Activated CD4-positive, alpha-beta T cell treated with anti-CD3 and anti-CD28 coated beads, Interleukin-2, amount 50 U/mL, for 16 hours (primary cell): ENCODE measurements at regions not wholly inside any gene's neighbourhood (a gene's known extent, or its start where the extent isn't known, plus 50 kb on each side); places are given as distances from the start of the nearest gene placed in this dataset.
"Not testable (repeated sequence)": the region's sequence is repeated elsewhere in the genome, so short reads cannot be mapped to it uniquely, and the experiment has no call there.

Experiments
- DNase-seq: peaks from one replicate; pipeline ENCODE4 v3.0.0-alpha.2; 2020

DNA sequence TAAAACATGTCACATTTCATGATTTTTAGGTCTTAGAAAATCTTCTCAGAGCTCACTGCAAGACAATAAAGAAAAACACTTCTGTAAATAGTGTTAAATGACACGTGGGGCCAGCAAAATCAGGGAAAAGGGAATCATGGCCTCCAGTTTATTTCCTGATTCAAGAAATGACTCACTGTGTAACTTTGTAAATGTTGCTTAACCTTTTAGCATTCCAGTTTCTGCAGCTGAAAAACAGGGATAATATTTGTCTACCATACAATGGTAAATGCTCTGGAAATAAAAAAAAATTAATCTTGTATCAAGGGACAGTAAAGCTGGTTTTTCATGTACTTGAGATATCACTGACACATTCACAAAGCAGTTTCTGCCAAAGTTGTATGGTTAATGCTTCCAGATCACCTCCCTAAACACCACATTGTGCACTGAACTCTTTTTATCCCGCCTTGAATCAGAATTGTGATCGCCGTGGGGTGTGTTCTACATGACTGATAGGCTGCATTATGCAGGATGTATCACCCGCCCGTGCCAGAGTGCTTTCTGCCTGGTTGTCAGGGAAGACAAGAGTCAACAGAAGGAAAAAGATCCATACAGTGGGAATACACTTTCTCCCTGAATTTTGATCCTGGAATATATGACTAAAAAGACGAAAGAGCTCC is 238.8 kb downstream of the IKZF2 start:
- DNase-seq: no peak

DNA sequence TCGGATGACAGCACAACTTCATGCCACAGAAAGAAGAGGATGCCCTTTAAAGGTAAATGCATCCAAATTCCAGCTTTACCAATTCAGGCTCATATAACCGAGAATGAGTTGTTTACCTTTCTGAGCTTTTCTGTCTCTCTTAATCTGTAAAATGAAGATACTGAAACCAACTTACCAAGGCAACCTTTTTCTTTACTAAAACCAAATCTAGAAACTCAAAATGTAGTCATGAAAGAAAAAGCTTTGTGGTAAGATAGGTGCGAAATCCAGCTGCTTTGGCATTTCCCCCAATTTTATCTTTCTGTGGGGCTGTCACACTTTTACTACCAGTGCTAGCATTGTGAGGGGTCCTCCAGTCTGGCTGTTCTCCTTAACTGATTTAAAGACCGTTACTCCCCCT is 240.4 kb downstream of the IKZF2 start:
- DNase-seq: peak; percentile 2

DNA sequence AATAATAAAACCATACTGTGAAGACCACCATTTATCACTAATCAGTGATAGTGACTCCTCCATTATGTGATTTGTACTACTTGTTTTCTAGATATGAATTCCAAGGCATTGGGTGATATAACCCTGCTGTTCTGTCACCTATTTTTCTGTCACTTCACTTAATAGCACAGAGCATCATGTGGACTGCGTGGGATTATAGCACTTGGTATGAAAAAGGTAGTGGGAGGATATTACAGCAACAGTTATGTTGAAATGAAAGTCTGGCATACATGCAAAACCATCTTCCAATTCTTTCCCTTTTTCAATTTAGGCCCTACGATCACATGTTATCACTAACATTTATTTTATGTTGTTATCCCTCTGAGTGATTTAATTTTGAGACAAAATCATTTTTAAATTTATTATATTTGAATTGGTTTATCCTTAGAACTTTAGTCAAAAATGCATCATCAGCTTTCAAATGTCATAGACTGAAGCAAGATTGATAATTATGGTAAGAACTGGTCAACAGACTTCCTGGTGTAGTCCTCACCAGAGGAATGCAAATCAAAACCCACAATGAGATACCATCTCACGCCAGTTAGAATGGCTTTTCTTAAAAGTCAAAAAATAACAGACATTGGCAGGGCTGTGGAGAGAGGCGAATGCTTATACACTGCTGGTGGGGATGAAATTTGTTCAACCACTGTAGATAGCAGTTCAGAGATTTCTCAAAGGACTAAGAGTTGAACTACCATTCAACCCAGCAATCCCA is 242.6 kb downstream of the IKZF2 start:
- DNase-seq: no peak

GRCh38 chr2:212908031-212908430 is 243.4 kb downstream of the IKZF2 start:
- no peak for DNase-seq

DNA sequence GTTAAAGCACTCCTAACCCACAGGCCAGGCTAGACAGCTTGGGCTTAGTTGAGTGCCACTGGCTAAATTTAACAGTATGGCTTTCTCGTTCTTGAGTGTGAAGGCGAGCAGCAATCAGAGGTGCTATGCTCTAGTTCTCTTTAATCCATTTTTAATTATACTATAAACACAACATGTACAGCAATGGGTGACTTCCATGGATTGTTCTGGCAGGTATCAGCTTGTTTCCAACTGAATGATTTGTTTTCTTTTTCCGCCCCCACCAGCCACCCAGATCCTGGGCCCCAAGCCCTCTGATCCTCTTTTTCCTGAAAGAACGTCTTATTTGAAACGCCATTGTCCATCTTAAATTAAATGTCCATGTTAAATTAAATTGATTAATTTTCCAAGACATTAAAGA is 244.8 kb downstream of the IKZF2 start:
- no peak for DNase-seq

DNA sequence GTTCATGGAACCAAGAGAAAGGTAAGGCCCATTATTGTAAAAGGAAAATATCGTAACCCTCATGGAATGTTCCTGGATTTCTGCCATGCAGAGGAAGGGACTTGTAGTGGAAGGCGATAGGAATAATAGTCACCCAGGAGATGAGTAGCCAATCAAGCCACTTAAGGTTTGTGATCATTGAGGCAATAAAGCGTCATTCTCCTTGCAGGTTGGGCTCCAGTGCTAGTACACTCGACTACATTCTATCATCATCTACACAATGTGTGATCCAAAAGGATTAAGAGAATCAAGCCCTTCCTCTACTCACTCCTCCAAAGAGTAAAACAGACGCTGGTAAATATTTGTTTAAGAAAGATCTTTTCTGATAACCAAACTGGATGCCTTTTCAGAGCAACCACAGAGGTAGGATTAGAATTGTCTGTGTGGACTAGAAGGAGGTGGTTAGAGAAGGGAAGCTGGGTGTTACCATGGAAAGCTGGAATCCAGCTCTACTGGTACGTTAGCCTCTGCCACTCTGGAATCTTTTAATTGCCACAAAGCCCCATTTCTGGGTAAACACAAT is 245.7 kb downstream of the IKZF2 start:
- DNase-seq: no peak

DNA sequence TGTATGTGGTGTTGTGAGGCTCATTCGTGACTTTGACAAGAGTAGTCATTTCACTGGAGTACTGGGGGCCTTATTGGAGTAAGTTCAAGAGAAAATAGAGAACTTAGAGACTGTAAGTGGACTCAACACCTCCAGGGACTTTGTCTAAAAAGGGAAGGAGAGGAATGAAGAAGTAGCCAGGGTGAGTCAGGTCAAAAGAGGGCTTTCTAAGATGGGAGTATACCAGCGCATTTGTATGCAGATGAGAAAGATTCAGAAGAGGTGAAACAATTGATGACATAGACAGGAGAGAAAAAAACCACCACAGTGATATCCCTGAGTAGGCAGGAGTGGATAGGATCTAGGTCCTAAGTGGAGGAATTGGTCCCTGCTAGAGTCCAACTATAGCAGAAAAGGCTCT is 246.8 kb downstream of the IKZF2 start:
- DNase-seq: no peak

GRCh38 chr2:212903413-212903812 is 248.0 kb downstream of the IKZF2 start:
- no peak for DNase-seq

- no peak for DNase-seq
Measured at GRCh38 chr2:212902421-212902820, 249.0 kb downstream of the IKZF2 start.

DNA sequence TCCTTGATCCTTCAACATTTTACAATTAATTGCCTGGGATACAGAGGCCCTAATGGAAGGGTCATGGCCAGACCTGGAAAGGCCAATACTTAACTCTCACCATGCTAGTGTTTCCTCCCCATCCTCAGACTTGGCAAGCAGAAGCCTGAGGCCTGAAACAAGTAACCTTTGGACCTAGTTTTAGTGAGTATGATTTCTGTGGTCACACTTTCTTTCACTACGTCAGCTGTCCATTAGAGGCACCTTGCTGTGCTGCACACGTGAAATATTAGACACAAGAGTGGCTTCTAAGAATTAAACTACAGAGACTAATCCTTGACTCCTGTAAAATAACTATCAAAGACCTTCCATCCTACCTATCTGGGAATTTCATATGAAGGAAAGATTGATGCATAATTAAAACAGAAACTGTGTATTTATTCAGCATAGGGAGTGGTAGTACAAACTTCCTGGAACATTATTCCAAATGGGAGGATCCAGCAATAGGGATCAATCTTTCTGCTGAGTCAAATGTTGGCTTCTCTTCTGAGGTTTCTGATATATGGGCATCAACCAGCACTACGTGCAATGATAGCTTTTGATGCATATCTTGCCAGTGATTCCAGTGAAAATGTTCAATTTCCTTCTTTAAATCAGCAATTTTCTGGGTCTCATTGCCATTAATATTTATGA is 249.7 kb downstream of the IKZF2 start:
- DNase-seq: no peak

DNA sequence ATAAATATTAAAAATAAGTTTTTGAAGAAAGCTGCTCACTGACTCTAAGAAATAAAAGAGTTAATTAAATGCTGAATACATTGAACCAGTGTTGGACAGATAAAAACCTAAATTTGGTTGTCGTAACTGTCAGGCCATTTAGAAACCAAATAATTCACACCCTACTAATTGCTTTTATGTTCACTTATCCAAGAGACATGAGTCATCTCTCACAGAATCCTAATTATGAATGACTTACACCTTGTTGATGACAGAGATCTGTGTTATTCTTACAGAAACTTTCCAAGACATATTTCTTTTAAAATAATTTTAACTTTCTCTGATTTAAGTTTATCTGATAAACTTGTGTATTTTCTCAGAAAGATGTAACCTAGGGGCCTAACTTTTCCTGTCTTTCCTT is 250.7 kb downstream of the IKZF2 start:
- DNase-seq: no peak

GRCh38 chr2:212898011-212898410 is 253.4 kb downstream of the IKZF2 start:
- DNase-seq: no peak

- DNase-seq: no peak
Measured at GRCh38 chr2:212897296-212897695, 254.1 kb downstream of the IKZF2 start.

DNA sequence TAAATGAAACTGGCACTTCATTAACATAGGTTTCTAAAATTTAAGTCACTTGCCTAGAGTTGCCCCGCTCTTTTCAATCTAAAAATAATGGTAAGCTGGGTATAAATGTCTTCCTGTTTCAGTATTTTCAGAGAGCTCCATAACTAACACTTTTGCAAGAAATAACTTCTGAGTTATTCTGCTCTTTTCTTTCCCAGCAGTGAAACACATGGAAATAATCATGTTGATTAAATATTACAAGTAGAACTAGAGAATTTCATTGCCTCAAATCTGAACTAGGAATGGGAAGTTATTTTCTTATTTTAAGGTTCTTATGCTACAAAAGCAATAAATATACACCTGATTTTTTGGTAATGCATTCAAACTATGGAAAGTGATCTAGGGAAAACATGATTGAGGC is 257.4 kb downstream of the IKZF2 start:
- DNase-seq: no peak

GRCh38 chr2:212893216-212893615 is 258.2 kb downstream of the IKZF2 start:
- no peak for DNase-seq

DNA sequence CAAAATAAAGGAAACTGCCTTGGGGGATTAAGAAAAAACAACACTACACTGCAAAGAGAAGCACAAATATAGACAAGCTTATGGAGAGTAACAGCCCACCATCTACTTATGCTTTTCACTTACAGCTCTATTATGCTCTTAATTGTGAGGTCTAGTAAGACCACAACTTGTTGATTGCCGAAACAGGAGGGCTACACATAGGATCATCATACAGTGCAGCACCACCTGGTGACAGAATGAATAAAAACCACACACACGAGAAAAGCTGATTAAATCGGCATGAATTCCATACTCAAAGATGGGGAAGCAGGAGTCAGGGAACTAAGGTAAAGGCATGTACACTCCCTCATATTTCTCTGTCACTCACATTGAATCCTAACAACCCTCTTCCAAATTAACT is 259.2 kb downstream of the IKZF2 start:
- no peak for DNase-seq

DNA sequence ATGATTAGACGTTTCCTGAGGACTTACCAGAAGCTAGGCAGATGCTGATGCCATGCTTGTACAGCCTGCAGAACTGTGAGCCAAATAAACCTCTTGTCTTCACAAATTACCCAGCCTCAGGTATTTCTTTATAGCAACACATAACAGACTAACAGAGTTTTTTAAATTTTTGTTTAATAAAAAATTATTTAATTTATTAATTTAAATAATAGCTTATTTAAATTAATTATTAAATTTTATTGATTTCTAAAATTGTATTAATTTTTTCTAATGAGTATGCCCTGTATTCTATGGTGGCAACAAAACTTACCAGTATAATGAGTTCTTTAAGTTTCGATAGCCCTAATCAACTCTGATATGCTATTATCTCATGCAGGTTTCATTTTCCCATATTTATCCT is 259.8 kb downstream of the IKZF2 start:
- DNase-seq: no peak

DNA sequence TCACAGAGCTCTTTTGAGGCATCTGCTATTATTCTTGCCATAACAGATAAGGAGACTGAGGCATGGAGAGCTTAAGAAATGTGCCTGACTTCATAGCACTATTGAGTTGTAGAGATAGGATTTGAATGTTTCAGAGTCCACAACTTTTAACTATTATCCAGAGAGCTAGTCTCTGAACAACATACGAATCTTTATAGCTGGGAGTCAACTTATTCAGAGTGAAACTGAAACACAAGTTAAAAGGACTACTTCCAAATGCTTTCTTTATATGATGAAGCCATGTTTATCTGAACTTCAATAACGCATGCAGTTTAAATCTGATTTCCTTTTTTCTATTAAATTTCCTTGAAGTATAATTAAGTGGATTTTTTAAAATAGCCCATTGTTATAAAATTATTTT is 268.8 kb downstream of the IKZF2 start:
- no peak for DNase-seq

DNA sequence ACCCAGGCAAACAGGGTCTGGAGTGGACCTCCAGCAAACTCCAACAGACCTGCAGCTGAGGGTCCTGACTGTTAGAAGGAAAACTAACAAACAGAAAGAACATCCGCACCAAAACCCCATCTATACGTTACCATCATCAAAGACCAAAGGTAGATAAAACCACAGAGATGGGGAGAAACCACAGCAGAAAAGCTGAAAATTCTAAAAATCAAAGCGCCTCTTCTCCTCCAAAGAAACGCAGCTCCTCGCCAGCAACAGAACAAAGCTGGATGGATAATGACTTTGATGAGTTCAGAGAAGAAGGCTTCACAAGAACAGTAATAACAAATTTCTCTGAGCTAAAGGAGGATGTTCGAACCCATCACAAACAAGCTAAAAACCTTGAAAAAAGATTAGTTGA is 274.9 kb downstream of the IKZF2 start:
- DNase-seq: not testable (repeated sequence)

DNA sequence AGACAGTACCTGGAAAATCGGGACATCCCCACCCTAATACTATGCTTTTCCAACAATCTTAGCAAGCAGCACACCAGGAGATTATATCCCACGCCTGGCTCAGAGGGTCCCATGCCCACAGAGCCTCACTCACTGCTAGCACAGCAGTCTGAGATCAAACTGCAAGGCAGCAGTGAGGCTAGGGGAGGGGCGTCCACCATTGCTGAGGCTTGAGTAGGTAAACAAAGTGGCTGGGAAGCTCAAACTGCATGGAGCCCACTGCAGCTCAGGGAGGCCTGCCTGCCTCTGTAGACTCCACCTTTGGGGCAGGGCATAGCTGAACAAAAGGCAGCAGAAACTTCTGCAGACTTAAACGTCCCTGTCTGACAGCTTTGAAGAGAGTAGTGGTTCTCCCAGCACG is 275.5 kb downstream of the IKZF2 start:
- not testable (repeated sequence) for DNase-seq

- DNase-seq: no peak
Measured at GRCh38 chr2:212873256-212873655, 278.2 kb downstream of the IKZF2 start.

DNA sequence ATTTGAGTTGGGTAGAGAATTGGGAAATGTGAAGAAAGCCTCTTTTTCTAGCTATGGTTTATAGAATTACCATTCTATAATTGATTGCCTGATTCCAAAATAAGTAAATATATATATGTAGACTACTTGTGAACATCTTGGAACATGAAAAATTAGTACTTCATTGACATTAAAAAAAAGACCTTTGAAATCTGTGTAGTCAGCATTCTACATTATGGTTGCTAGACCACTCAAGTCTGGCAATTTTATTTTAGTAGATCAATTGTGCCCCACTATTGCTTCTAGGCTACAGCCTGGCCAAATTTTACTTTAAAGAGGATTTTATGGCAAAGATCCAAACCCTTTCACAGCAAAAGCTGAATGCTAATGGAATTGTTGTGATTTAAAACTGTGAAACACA is 279.8 kb downstream of the IKZF2 start:
- no peak for DNase-seq

DNA sequence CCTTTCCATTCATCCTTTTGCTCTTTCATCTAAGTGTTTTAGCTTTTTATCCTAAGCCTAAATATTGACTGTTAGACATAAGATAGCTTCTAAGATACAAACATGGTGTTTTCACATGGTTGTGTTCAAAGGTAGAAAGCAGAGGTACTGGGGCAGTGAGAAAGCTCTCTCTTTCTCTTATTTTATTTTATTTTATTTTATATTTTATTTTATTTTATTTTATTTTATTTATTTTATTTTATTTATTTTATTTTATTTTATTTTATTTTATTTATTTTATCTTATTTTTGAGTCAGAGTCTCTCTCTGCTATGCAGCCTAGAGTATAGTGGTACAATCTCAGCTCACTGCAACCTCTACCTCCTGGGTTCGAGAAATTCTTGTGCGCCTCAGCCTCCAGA is 287.2 kb downstream of the IKZF2 start:
- DNase-seq: no peak

GRCh38 chr2:212863185-212863588 is 288.2 kb downstream of the IKZF2 start:
- peak; percentile 50 for DNase-seq
